ENCODE measurements at regions not wholly inside any gene's neighbourhood (a gene's known extent, or its start where the extent isn't known, plus 50 kb on each side); places are given as distances from the start of the nearest gene placed in this dataset.

- DNase-seq: no peak
- H3K4me3 Mint-ChIP-seq (ENCODE audit: low read depth, unreplicated experiment): no peak overlapping the region
- H3K27me3 Mint-ChIP-seq (ENCODE audit: unreplicated experiment): no peaks in the 10 kb centered on the region
- CTCF ChIA-PET: interaction anchor here (0.7 kb wide), 1 partner anchor 119 kb away, joined by 3 read pairs; no protein-coding TSS in a partner anchor
- no peak for TF ChIP-seq CTCF (IDR thresholded peaks at IDR 0.05; ENCODE audit: unreplicated experiment)
- peaks cover 2% of the 10 kb centered on the region for H3K9me3 Mint-ChIP-seq (ENCODE audit: low read depth, unreplicated experiment)
- no peak overlapping the region for H3K27ac Mint-ChIP-seq (ENCODE audit: unreplicated experiment)
- no peaks in the 10 kb centered on the region for H3K36me3 Mint-ChIP-seq (ENCODE audit: insufficient read depth, unreplicated experiment)
- no peaks in the 10 kb centered on the region for H3K4me1 Mint-ChIP-seq (ENCODE audit: low read depth, unreplicated experiment)
- intact Hi-C loops (cut with micrococcal nuclease; ENCODE audit: unreplicated experiment): no loop called here
- no TSS peak for BruUV-seq (replicated peaks)
Measured at GRCh38 chr2:189261431-189261841, 81.9 kb upstream of the COL5A2 start.

GRCh38 chr2:189261916-189262315 is 82.4 kb upstream of the COL5A2 start:
- BruUV-seq (replicated peaks): no TSS peak
- no peak for TF ChIP-seq CTCF (IDR thresholded peaks at IDR 0.05; ENCODE audit: unreplicated experiment)
- CTCF ChIA-PET: interaction anchor here (0.7 kb wide), 1 partner anchor 119 kb away, joined by 3 read pairs; no protein-coding TSS in a partner anchor
- Mint-ChIP-seq H3K9me3 (ENCODE audit: low read depth, unreplicated experiment) (peaks cover 2% of the 10 kb centered on the region), H3K4me1 (ENCODE audit: low read depth, unreplicated experiment) (no peaks in the 10 kb centered on the region), H3K36me3 (ENCODE audit: insufficient read depth, unreplicated experiment) (no peaks in the 10 kb centered on the region), H3K27me3 (ENCODE audit: unreplicated experiment) (no peaks in the 10 kb centered on the region), H3K27ac (ENCODE audit: unreplicated experiment) (no peak overlapping the region), H3K4me3 (ENCODE audit: low read depth, unreplicated experiment) (no peak overlapping the region)
- DNase-seq: no peak
- intact Hi-C loops (cut with micrococcal nuclease; ENCODE audit: unreplicated experiment): no loop called here

- H3K27ac Mint-ChIP-seq (ENCODE audit: unreplicated experiment): no peak overlapping the region
- no TSS peak for BruUV-seq (replicated peaks)
- CTCF ChIA-PET: no interaction called here
- DNase-seq: no peak
- H3K4me1 Mint-ChIP-seq (ENCODE audit: low read depth, unreplicated experiment): no peaks in the 10 kb centered on the region
- H3K27me3 Mint-ChIP-seq (ENCODE audit: unreplicated experiment): no peaks in the 10 kb centered on the region
- TF ChIP-seq CTCF (IDR thresholded peaks at IDR 0.05; ENCODE audit: unreplicated experiment): no peak
- H3K4me3 Mint-ChIP-seq (ENCODE audit: low read depth, unreplicated experiment): no peak overlapping the region
- H3K9me3 Mint-ChIP-seq (ENCODE audit: low read depth, unreplicated experiment): peaks cover 9% of the 10 kb centered on the region
- H3K36me3 Mint-ChIP-seq (ENCODE audit: insufficient read depth, unreplicated experiment): no peaks in the 10 kb centered on the region
- intact Hi-C loops (cut with micrococcal nuclease; ENCODE audit: unreplicated experiment): no loop called here
Measured at GRCh38 chr2:189265696-189266320, 86.2 kb upstream of the COL5A2 start.

- Mint-ChIP-seq H3K27ac (ENCODE audit: unreplicated experiment) (no peak overlapping the region), H3K27me3 (ENCODE audit: unreplicated experiment) (no peaks in the 10 kb centered on the region), H3K4me1 (ENCODE audit: low read depth, unreplicated experiment) (no peaks in the 10 kb centered on the region), H3K4me3 (ENCODE audit: low read depth, unreplicated experiment) (no peak overlapping the region), H3K36me3 (ENCODE audit: insufficient read depth, unreplicated experiment) (no peaks in the 10 kb centered on the region), H3K9me3 (ENCODE audit: low read depth, unreplicated experiment) (peaks cover 12% of the 10 kb centered on the region)
- intact Hi-C loops (cut with micrococcal nuclease; ENCODE audit: unreplicated experiment): no loop called here
- TF ChIP-seq CTCF (IDR thresholded peaks at IDR 0.05; ENCODE audit: unreplicated experiment): no peak
- no TSS peak for BruUV-seq (replicated peaks)
- no peak for DNase-seq
- CTCF ChIA-PET: no interaction called here
Measured at GRCh38 chr2:189267491-189267890, 87.9 kb upstream of the COL5A2 start.
